Sigmoid colon (tissue), 6 donors: ENCODE measurements at regions not wholly inside any gene's neighbourhood (a gene's known extent, or its start where the extent isn't known, plus 50 kb on each side); places are given as distances from the start of the nearest gene placed in this dataset.
A peak's percentile ranks its signal among the peaks of the same experiment; 100 is the strongest.

Experiments used
- DNase-seq: peaks from one replicate; pipeline ENCODE4 v3.0.0-alpha.2; 2019
- H3K27ac ChIP-seq, 4 donors: fragments of 200-600 bp; sonication (generic); one replicate each; pipeline ENCODE4 v1.5.1; 2016 to 2019; ENCODE audit warnings: mild to moderate bottlenecking in 1 of 4
- H3K27me3 ChIP-seq, 3 donors: fragments of 200-600 bp; sonication (generic); one replicate each; pipeline ENCODE4 v1.5.1; 2019; ENCODE audit warnings: mild to moderate bottlenecking in 1 of 3
- H3K36me3 ChIP-seq, 4 donors: fragments of 200-600 bp; sonication (generic); one replicate each; pipeline ENCODE4 v1.5.1; 2016 to 2019
- H3K4me1 ChIP-seq, 4 donors: fragments of 200-600 bp; sonication (generic); one replicate each; pipeline ENCODE4 v1.5.1; 2017 to 2019
- H3K4me3 ChIP-seq, 4 donors: fragments of 200-600 bp; sonication (generic); one replicate each; pipeline ENCODE4 v1.5.1; 2017 to 2019; ENCODE audit warnings: mild to moderate bottlenecking in 2 of 4, moderate library complexity in 1 of 4
- H3K9me3 ChIP-seq, 4 donors: fragments of 200-600 bp in 3 of 4; sonication (generic) in 3 of 4; one replicate each; pipeline versions ENCODE4 v1.5.1 to v1.6.1; 2013 to 2019
- CTCF ChIP-seq, 4 experiments: fragments of 450-650 bp in 3 of 4; fragments of 200-600 bp in 1 of 4; IDR thresholded peaks; one replicate each; pipeline ENCODE4 v1.5.1; 2016 to 2019; ENCODE audit warnings: antibody characterized with exemption in 4 of 4, mild to moderate bottlenecking in 3 of 4, moderate library complexity in 2 of 4
- EP300 ChIP-seq, 4 donors: sonication (generic); formaldehyde crosslinking; IDR thresholded peaks; one replicate each; pipeline ENCODE4 v1.6.1; 2017; ENCODE audit warnings: antibody characterized with exemption in 4 of 4
- POLR2A ChIP-seq, 2 donors: fragments of 450-650 bp; IDR thresholded peaks; one replicate each; pipeline ENCODE4 v1.6.1; 2016; ENCODE audit warnings: antibody characterized with exemption in 2 of 2, mild to moderate bottlenecking in 2 of 2, moderate library complexity in 2 of 2
- POLR2AphosphoS5 ChIP-seq, 4 donors: sonication (generic); formaldehyde crosslinking; IDR thresholded peaks; one replicate each; pipeline ENCODE4 v1.6.1; 2017; ENCODE audit warnings: antibody characterized with exemption in 4 of 4
- WGBS, 2 donors: extraction: QIAGEN DNeasy Blood & Tissue Kit; methylation state at CpG; one replicate each; pipeline ENCODE4 v1.1.7; 2013; 5-methylcytosine and 5-hydroxymethylcytosine counted together
- intact Hi-C: fragments of 100-400 bp; cut with DNase I; formaldehyde crosslinking; loops from one replicate; pipeline ENCODE4 v1.15.1; 2023
- donor health status: healthy with polysubstance abuse.
- donor health status: healthy.

GRCh38 chr2:238682536-238682935 lies 165.3 kb upstream of the TWIST2 start:
- intact Hi-C loops: no loop called here
- Histone ChIP-seq H3K27me3 (no peaks in the 10 kb centered on the region), H3K36me3 (no peaks in the 10 kb centered on the region), H3K4me3 (no peak overlapping the region), H3K9me3 (no peaks in the 10 kb centered on the region), H3K27ac (no peak overlapping the region), H3K4me1 (peaks cover 0 to 22% (median 15%) of the 10 kb centered on the region in 4 donors)
- 81 to 86% methylated on average over 5 of the region's 5 CpGs for WGBS, 2 donors
- DNase-seq: no peak
- no peak for TF ChIP-seq CTCF (IDR thresholded peaks at IDR 0.05)
- no peak for TF ChIP-seq POLR2AphosphoS5 (IDR thresholded peaks at IDR 0.05)
- TF ChIP-seq EP300 (IDR thresholded peaks at IDR 0.05): no peak
- TF ChIP-seq POLR2A (IDR thresholded peaks at IDR 0.05): no peak

- Histone ChIP-seq H3K9me3 (no peaks in the 10 kb centered on the region), H3K27me3 (no peaks in the 10 kb centered on the region), H3K4me1 (peaks cover 0 to 33% (median 22%) of the 10 kb centered on the region in 4 donors), H3K4me3 (no peak overlapping the region), H3K27ac (peak overlapping the region; percentile 57 to 81 (median 75)), H3K36me3 (no peaks in the 10 kb centered on the region)
- intact Hi-C loops: no loop called here
- TF ChIP-seq EP300 (IDR thresholded peaks at IDR 0.05) (peak in 2 of 4 donors; percentile 69 to 79), POLR2AphosphoS5 (IDR thresholded peaks at IDR 0.05) (peak; percentile 62 to 86 (median 75)), POLR2A (IDR thresholded peaks at IDR 0.05) (no peak)
- peak; percentile 90 for DNase-seq
- WGBS, 2 donors: 49 to 61% methylated on average over 8 of the region's 8 CpGs
Observed at GRCh38 chr2:238684362-238685326, 163.2 kb upstream of the TWIST2 start.

- no peak for DNase-seq
- 85 to 94% methylated on average over 4 of the region's 4 CpGs for WGBS, 2 donors
- H3K4me1 ChIP-seq: peaks cover 0 to 33% (median 22%) of the 10 kb centered on the region in 4 donors
- peak overlapping the region; percentile 57 to 81 (median 75) for H3K27ac ChIP-seq
- no peak for TF ChIP-seq EP300 (IDR thresholded peaks at IDR 0.05)
- intact Hi-C loops: no loop called here
- H3K27me3 ChIP-seq: no peaks in the 10 kb centered on the region
- no peaks in the 10 kb centered on the region for H3K9me3 ChIP-seq
- H3K36me3 ChIP-seq: no peaks in the 10 kb centered on the region
- H3K4me3 ChIP-seq: no peak overlapping the region
Observed at GRCh38 chr2:238685327-238685709, 162.6 kb upstream of the TWIST2 start.

GRCh38 chr2:238685713-238686112 lies 162.2 kb upstream of the TWIST2 start:
- Histone ChIP-seq H3K27ac (peak overlapping the region; percentile 57 to 81 (median 75)), H3K9me3 (no peaks in the 10 kb centered on the region)
- intact Hi-C loops: no loop called here

GRCh38 chr2:238686223-238686622 lies 161.7 kb upstream of the TWIST2 start:
- 86 to 88% methylated on average over 7 of the region's 7 CpGs for WGBS, 2 donors
- H3K27ac ChIP-seq: peak overlapping the region in 3 of 4 donors; percentile 75 to 81 (median 75)
- intact Hi-C loops: no loop called here

More at GRCh38 chr2:238685713-238686112, 162.2 kb upstream of the TWIST2 start:
- Histone ChIP-seq H3K4me1 (peaks cover 0 to 33% (median 22%) of the 10 kb centered on the region in 4 donors), H3K4me3 (no peak overlapping the region), H3K27me3 (no peaks in the 10 kb centered on the region), H3K36me3 (no peaks in the 10 kb centered on the region)
- 75 to 80% methylated on average over 2 of the region's 2 CpGs for WGBS, 2 donors
- TF ChIP-seq POLR2A (IDR thresholded peaks at IDR 0.05) (no peak), EP300 (IDR thresholded peaks at IDR 0.05) (no peak)
- DNase-seq: no peak

More at GRCh38 chr2:238686223-238686622, 161.7 kb upstream of the TWIST2 start:
- Histone ChIP-seq H3K36me3 (no peaks in the 10 kb centered on the region), H3K4me1 (peaks cover 0 to 33% (median 22%) of the 10 kb centered on the region in 4 donors), H3K9me3 (no peaks in the 10 kb centered on the region), H3K27me3 (no peaks in the 10 kb centered on the region), H3K4me3 (no peak overlapping the region)
- no peak for DNase-seq
- no peak for TF ChIP-seq EP300 (IDR thresholded peaks at IDR 0.05)
- TF ChIP-seq POLR2A (IDR thresholded peaks at IDR 0.05): no peak
- no peak for TF ChIP-seq POLR2AphosphoS5 (IDR thresholded peaks at IDR 0.05)
- TF ChIP-seq CTCF (IDR thresholded peaks at IDR 0.05): no peak
